GM19397 (cell line): ENCODE measurements at regions not wholly inside any gene's neighbourhood (a gene's known extent, or its start where the extent isn't known, plus 50 kb on each side); places are given as distances from the start of the nearest gene placed in this dataset.

ENCODE experiments used
- ATAC-seq: cut with Tn5 transposase; IDR thresholded peaks from one replicate; pipeline ENCODE4 v1.9.1; 2021; ENCODE audit warnings: mild to moderate bottlenecking, moderate library complexity; ENCODE audit not compliant: unreplicated experiment

- ATAC-seq = no peak
Observed at GRCh38 chr7:131233193-131233592, 94.5 kb upstream of the MKLN1 start.

GRCh38 chr7:131234719-131235488 is 92.8 kb upstream of the MKLN1 start:
- no peak for ATAC-seq

GRCh38 chr7:131235489-131236317 is 92.0 kb upstream of the MKLN1 start:
- no peak for ATAC-seq

- ATAC-seq = no peak
Observed at GRCh38 chr7:131236318-131236672, 91.4 kb upstream of the MKLN1 start.

- no peak for ATAC-seq
Observed at GRCh38 chr7:131238347-131238931, 89.2 kb upstream of the MKLN1 start.

- no peak for ATAC-seq
Observed at GRCh38 chr7:131241386-131241785, 86.3 kb upstream of the MKLN1 start.

GRCh38 chr7:131242123-131242650 is 85.5 kb upstream of the MKLN1 start:
- no peak for ATAC-seq

GRCh38 chr7:131244259-131244852 is 83.3 kb upstream of the MKLN1 start:
- ATAC-seq = no peak

- ATAC-seq = no peak
Observed at GRCh38 chr7:131249003-131249402, 78.7 kb upstream of the MKLN1 start.

GRCh38 chr7:131249483-131249882 is 78.2 kb upstream of the MKLN1 start:
- ATAC-seq = no peak

- no peak for ATAC-seq
Observed at GRCh38 chr7:131250331-131250730, 77.3 kb upstream of the MKLN1 start.

- no peak for ATAC-seq
Observed at GRCh38 chr7:131251371-131251770, 76.3 kb upstream of the MKLN1 start.

- ATAC-seq = no peak
Observed at GRCh38 chr7:131252976-131253375, 74.7 kb upstream of the MKLN1 start.

- ATAC-seq = no peak
Observed at GRCh38 chr7:131254211-131254610, 73.5 kb upstream of the MKLN1 start.

- ATAC-seq = no peak
Observed at GRCh38 chr7:131255242-131255641, 72.4 kb upstream of the MKLN1 start.

- no peak for ATAC-seq
Observed at GRCh38 chr7:131261476-131261994, 66.1 kb upstream of the MKLN1 start.

- ATAC-seq = no peak
Observed at GRCh38 chr7:131265227-131265626, 62.4 kb upstream of the MKLN1 start.

GRCh38 chr7:131267631-131268030 is 60.0 kb upstream of the MKLN1 start:
- ATAC-seq = no peak

GRCh38 chr7:131268906-131269305 is 58.8 kb upstream of the MKLN1 start:
- no peak for ATAC-seq

GRCh38 chr7:131272086-131272485 is 55.6 kb upstream of the MKLN1 start:
- no peak for ATAC-seq

- ATAC-seq = no peak
Observed at GRCh38 chr7:131274986-131275385, 52.7 kb upstream of the MKLN1 start.
